Left lung (tissue), 4 donors: ENCODE measurements at regions not wholly inside any gene's neighbourhood (a gene's known extent, or its start where the extent isn't known, plus 50 kb on each side); places are given as distances from the start of the nearest gene placed in this dataset.
"Not testable (repeated sequence)": the region's sequence is repeated elsewhere in the genome, so short reads cannot be mapped to it uniquely, and the experiment has no call there.

Experiments used
- ATAC-seq: fragments of 200-7000 bp; cut with Tn5 transposase; one replicate; pipeline ENCODE4 v1.9.1; 2020; ENCODE audit warnings: moderate library complexity
- DNase-seq, 4 donors: peaks; one replicate each; pipeline ENCODE4 v3.0.0-alpha.2; 2013 to 2020
- H3K27ac ChIP-seq, 2 donors: fragments of 200-600 bp; sonication (generic) in 1 of 2; one replicate each; pipeline versions ENCODE4 v1.5.0 to v1.8.0; 2020 to 2021
- H3K27me3 ChIP-seq, 2 donors: fragments of 200-600 bp; sonication (generic) in 1 of 2; one replicate each; pipeline versions ENCODE4 v1.5.0 to v1.8.0; 2020 to 2021
- H3K36me3 ChIP-seq, 2 donors: fragments of 200-600 bp; sonication (generic) in 1 of 2; one replicate each; pipeline versions ENCODE4 v1.5.0 to v1.8.0; 2020 to 2021
- H3K4me1 ChIP-seq, 2 donors: fragments of 200-600 bp; one replicate each; pipeline ENCODE4 v1.8.0; 2021
- H3K4me3 ChIP-seq, 2 donors: fragments of 200-600 bp; sonication (generic) in 1 of 2; one replicate each; pipeline versions ENCODE4 v1.5.0 to v1.8.0; 2020 to 2021; ENCODE audit warnings: mild to moderate bottlenecking in 1 of 2
- H3K9me3 ChIP-seq, 2 donors: fragments of 200-600 bp; sonication (generic) in 1 of 2; one replicate each; pipeline versions ENCODE4 v1.5.0 to v1.8.0; 2020 to 2021
- intact Hi-C, 2 donors: fragments of 100-400 bp; cut with DNase I; formaldehyde crosslinking; loops; one replicate each; pipeline versions ENCODE4 v1.11.2 to v1.14.2; 2022
- TF ChIP-seq, protein P1 (sequence below), 2 donors: fragments of 200-600 bp; sonication (generic) in 1 of 2; IDR thresholded peaks; one replicate each; pipeline versions ENCODE4 v1.5.0 to v1.8.0; 2021; ENCODE audit warnings: antibody characterized with exemption in 2 of 2
- donor health status: DM: no; HTN: yes; CAD: no.
- donor health status: DM: no; HTN: no; CAD: no.

DNA sequence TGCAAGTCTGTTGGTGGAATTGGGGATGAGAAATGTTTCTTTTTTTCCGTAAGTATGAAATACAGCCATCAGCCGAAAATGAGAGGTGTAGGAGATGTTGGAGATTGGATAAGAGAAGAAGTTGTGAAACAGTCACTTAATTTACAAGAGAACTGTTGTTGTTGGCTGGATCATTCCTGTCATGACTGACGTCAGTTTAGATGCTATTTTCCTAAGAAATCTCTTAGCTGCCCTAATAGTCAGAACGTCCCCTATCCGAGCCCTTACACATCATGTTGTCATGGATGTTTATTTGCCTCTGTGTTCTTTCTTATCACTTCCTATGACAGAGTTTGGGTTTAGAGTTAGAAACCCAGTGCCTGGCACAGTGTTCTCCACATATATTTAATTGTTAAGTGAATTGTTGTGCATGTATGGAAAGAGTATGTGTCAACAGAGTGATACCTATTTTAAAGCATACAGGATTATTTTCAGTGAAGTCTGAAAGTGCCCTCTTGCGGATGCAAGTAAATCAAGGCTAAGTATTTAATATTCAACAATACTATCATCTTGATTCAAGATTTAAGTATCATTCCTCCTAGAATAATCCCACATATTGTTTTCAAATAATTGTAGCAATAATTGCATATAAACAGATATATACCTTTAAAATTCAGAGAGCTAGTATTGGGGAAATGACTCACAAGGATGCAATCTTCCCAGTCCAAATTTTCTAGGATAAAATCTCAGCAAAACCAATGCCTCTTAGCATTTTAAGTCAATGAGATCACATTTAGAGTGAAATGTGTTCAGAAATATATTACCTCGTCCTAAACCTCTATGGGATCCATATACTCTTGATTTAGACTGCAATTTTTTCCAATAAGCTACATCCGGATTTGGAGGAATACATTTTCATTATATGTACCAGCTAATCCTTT, 309.9 kb upstream of the NOX3 start:
- no peak for DNase-seq
- ATAC-seq = no peak
- H3K27me3 ChIP-seq = no peaks in the 10 kb centered on the region
- H3K4me1 ChIP-seq = no peaks in the 10 kb centered on the region
- TF ChIP-seq, protein P1, sequence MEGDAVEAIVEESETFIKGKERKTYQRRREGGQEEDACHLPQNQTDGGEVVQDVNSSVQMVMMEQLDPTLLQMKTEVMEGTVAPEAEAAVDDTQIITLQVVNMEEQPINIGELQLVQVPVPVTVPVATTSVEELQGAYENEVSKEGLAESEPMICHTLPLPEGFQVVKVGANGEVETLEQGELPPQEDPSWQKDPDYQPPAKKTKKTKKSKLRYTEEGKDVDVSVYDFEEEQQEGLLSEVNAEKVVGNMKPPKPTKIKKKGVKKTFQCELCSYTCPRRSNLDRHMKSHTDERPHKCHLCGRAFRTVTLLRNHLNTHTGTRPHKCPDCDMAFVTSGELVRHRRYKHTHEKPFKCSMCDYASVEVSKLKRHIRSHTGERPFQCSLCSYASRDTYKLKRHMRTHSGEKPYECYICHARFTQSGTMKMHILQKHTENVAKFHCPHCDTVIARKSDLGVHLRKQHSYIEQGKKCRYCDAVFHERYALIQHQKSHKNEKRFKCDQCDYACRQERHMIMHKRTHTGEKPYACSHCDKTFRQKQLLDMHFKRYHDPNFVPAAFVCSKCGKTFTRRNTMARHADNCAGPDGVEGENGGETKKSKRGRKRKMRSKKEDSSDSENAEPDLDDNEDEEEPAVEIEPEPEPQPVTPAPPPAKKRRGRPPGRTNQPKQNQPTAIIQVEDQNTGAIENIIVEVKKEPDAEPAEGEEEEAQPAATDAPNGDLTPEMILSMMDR (IDR thresholded peaks at IDR 0.05) = no peak
- no peaks in the 10 kb centered on the region for H3K36me3 ChIP-seq
- no peak overlapping the region for H3K4me3 ChIP-seq
- no peak overlapping the region for H3K27ac ChIP-seq
- peaks cover 0 to 8% of the 10 kb centered on the region in 2 donors for H3K9me3 ChIP-seq
- intact Hi-C loops = no loop called here

- TF ChIP-seq, protein P1 (IDR thresholded peaks at IDR 0.05) = no peak
- no peaks in the 10 kb centered on the region for H3K4me1 ChIP-seq
- no peak overlapping the region for H3K4me3 ChIP-seq
- DNase-seq (no peak), ATAC-seq (no peak)
- H3K9me3 ChIP-seq = no peaks in the 10 kb centered on the region
- H3K27ac ChIP-seq = no peak overlapping the region
- no peaks in the 10 kb centered on the region for H3K27me3 ChIP-seq
- intact Hi-C loops = no loop called here
- no peaks in the 10 kb centered on the region for H3K36me3 ChIP-seq
These were observed 307.0 kb upstream of the NOX3 start for GRCh38 chr6:155762649-155763048.

- Histone ChIP-seq H3K9me3 (peaks cover 0 to 19% of the 10 kb centered on the region in 2 donors), H3K27me3 (no peaks in the 10 kb centered on the region), H3K4me3 (no peak overlapping the region), H3K27ac (no peak overlapping the region), H3K36me3 (no peaks in the 10 kb centered on the region), H3K4me1 (no peaks in the 10 kb centered on the region)
- DNase-seq (no peak), ATAC-seq (no peak)
- intact Hi-C loops = no loop called here
- TF ChIP-seq, protein P1 (IDR thresholded peaks at IDR 0.05) = no peak
These were observed 299.8 kb upstream of the NOX3 start for GRCh38 chr6:155755452-155755851.

- H3K27me3 ChIP-seq, H3K27ac ChIP-seq, intact Hi-C loops, H3K4me3 ChIP-seq, H3K4me1 ChIP-seq, H3K36me3 ChIP-seq, ATAC-seq: not testable (repeated sequence)
- H3K9me3 ChIP-seq = peaks cover 0 to 19% of the 10 kb centered on the region in 2 donors
- peak in 1 of 4 donors; percentile 8 for DNase-seq
These were observed 293.1 kb upstream of the NOX3 start for GRCh38 chr6:155748778-155749177.

DNA sequence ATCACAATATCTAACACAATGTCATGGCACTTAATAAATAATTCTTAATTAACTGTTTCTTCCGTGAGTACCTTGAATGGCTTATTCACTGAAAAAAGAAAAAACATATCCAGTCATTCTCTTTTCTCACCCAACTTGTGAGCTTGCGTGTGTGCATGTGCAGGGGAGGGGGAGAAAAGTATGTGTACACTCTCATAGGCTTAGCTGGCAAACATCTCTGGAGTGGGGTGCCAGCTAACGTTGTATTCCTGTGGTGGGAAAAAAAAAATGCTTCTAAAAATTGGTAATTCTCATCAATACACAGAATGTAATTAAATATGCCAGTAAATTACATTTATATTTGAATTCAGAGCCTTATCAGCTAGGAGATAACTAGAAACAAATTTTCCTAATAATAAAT, 291.9 kb upstream of the NOX3 start:
- intact Hi-C loops = no loop called here
- Histone ChIP-seq H3K27ac (no peak overlapping the region), H3K36me3 (no peaks in the 10 kb centered on the region), H3K9me3 (peaks cover 0 to 10% of the 10 kb centered on the region in 2 donors), H3K4me3 (no peak overlapping the region), H3K4me1 (no peaks in the 10 kb centered on the region), H3K27me3 (peaks cover 0 to 3% of the 10 kb centered on the region in 2 donors)
- ATAC-seq (no peak), DNase-seq (no peak)
- TF ChIP-seq, protein P1 (IDR thresholded peaks at IDR 0.05) = no peak
